ENCODE measurements at regions not wholly inside any gene's neighbourhood (a gene's known extent, or its start where the extent isn't known, plus 50 kb on each side); places are given as distances from the start of the nearest gene placed in this dataset.

GRCh38 chr17:74146196-74146595, 57.3 kb upstream of the RPL38 start:
- Histone ChIP-seq H3K36me3 (ENCODE audit: control insufficient read depth in 2 of 3, insufficient read depth in 3 of 3, low read length in 3 of 3) (no peaks in the 10 kb centered on the region), H3K4me3 (ENCODE audit: low read length) (no peak overlapping the region), H3K27me3 (ENCODE audit: control insufficient read depth in 2 of 2, insufficient read depth in 2 of 2, low read length in 2 of 2) (no peaks in the 10 kb centered on the region), H3K27ac (ENCODE audit: low read depth, low read length) (no peak overlapping the region), H3K4me1 (ENCODE audit: control insufficient read depth in 2 of 2, insufficient read depth in 2 of 2, low read length in 2 of 2) (no peaks in the 10 kb centered on the region), H3K9me3 (ENCODE audit: control insufficient read depth in 2 of 3, low read length in 3 of 3) (peaks cover 0 to 19% (median 5%) of the 10 kb centered on the region in 3 experiments)
- peaks cover 0 to 11% (median 7%) of the 10 kb centered on the region in 5 donors for H3K36me3 Mint-ChIP-seq
- no peak overlapping the region for H3K4me3 Mint-ChIP-seq
- H3K9me3 Mint-ChIP-seq: peaks cover 7 to 52% (median 25%) of the 10 kb centered on the region in 11 donors
- peaks cover 4 to 32% (median 16%) of the 10 kb centered on the region in 5 donors for H3K27me3 Mint-ChIP-seq
- POLR2A ChIA-PET: no interaction called here
- ATAC-seq (no peak), DNase-seq (no peak)
- CTCF ChIA-PET: no interaction called here
- intact Hi-C loops (cut with micrococcal nuclease): no loop called here
- H3K4me1 Mint-ChIP-seq: peaks cover 0 to 1% (median 0%) of the 10 kb centered on the region in 7 donors
- H3K27ac Mint-ChIP-seq: no peak overlapping the region

- peaks cover 7 to 41% (median 21%) of the 10 kb centered on the region in 11 donors for H3K9me3 Mint-ChIP-seq
- Histone ChIP-seq H3K27ac (ENCODE audit: low read depth, low read length) (no peak overlapping the region), H3K27me3 (ENCODE audit: control insufficient read depth in 2 of 2, insufficient read depth in 2 of 2, low read length in 2 of 2) (no peaks in the 10 kb centered on the region), H3K36me3 (ENCODE audit: control insufficient read depth in 2 of 3, insufficient read depth in 3 of 3, low read length in 3 of 3) (no peaks in the 10 kb centered on the region), H3K9me3 (ENCODE audit: control insufficient read depth in 2 of 3, low read length in 3 of 3) (peaks cover 0 to 17% (median 5%) of the 10 kb centered on the region in 3 experiments), H3K4me1 (ENCODE audit: control insufficient read depth in 2 of 2, insufficient read depth in 2 of 2, low read length in 2 of 2) (no peaks in the 10 kb centered on the region), H3K4me3 (ENCODE audit: low read length) (no peak overlapping the region)
- ATAC-seq (no peak), DNase-seq (no peak)
- ChIA-PET POLR2A (no interaction called here), CTCF (no interaction called here)
- no peak overlapping the region for H3K4me3 Mint-ChIP-seq
- H3K4me1 Mint-ChIP-seq: peaks cover 0 to 1% (median 0%) of the 10 kb centered on the region in 7 donors
- no peak overlapping the region for H3K27ac Mint-ChIP-seq
- H3K27me3 Mint-ChIP-seq: peaks cover 4 to 33% (median 16%) of the 10 kb centered on the region in 5 donors
- intact Hi-C loops (cut with micrococcal nuclease): no loop called here
- H3K36me3 Mint-ChIP-seq: peaks cover 0 to 8% (median 7%) of the 10 kb centered on the region in 5 donors
Observed at GRCh38 chr17:74147056-74147835, 56.2 kb upstream of the RPL38 start.

- H3K36me3 Mint-ChIP-seq: peaks cover 0 to 7% (median 3%) of the 10 kb centered on the region in 5 donors
- POLR2A ChIA-PET: no interaction called here
- H3K9me3 Mint-ChIP-seq: peaks cover 7 to 34% (median 15%) of the 10 kb centered on the region in 11 donors
- H3K27me3 ChIP-seq (ENCODE audit: control insufficient read depth in 2 of 2, insufficient read depth in 2 of 2, low read length in 2 of 2): no peaks in the 10 kb centered on the region
- DNase-seq: no peak
- no peak overlapping the region for H3K27ac ChIP-seq (ENCODE audit: low read depth, low read length)
- H3K4me3 ChIP-seq (ENCODE audit: low read length): no peak overlapping the region
- peaks cover 0 to 10% (median 5%) of the 10 kb centered on the region in 3 experiments for H3K9me3 ChIP-seq (ENCODE audit: control insufficient read depth in 2 of 3, low read length in 3 of 3)
- H3K4me1 Mint-ChIP-seq: peaks cover 0 to 1% (median 0%) of the 10 kb centered on the region in 7 donors
- H3K36me3 ChIP-seq (ENCODE audit: control insufficient read depth in 2 of 3, insufficient read depth in 3 of 3, low read length in 3 of 3): no peaks in the 10 kb centered on the region
- intact Hi-C loops (cut with micrococcal nuclease): no loop called here
- no peak overlapping the region for H3K4me3 Mint-ChIP-seq
- no peak for ATAC-seq
- CTCF ChIA-PET: no interaction called here
- H3K4me1 ChIP-seq (ENCODE audit: control insufficient read depth in 2 of 2, insufficient read depth in 2 of 2, low read length in 2 of 2): no peaks in the 10 kb centered on the region
- H3K27me3 Mint-ChIP-seq: peaks cover 4 to 33% (median 16%) of the 10 kb centered on the region in 5 donors
- no peak overlapping the region for H3K27ac Mint-ChIP-seq
Observed at GRCh38 chr17:74147966-74148365, 55.5 kb upstream of the RPL38 start.

GRCh38 chr17:74148446-74148845, 55.0 kb upstream of the RPL38 start:
- Mint-ChIP-seq H3K36me3 (peaks cover 0 to 4% (median 1%) of the 10 kb centered on the region in 5 donors), H3K9me3 (peaks cover 5 to 29% (median 12%) of the 10 kb centered on the region in 11 donors), H3K4me3 (no peak overlapping the region), H3K27me3 (peaks cover 4 to 33% (median 16%) of the 10 kb centered on the region in 5 donors), H3K4me1 (peaks cover 0 to 1% (median 0%) of the 10 kb centered on the region in 7 donors), H3K27ac (no peak overlapping the region)
- H3K27ac ChIP-seq (ENCODE audit: low read depth, low read length): no peak overlapping the region
- ATAC-seq (no peak), DNase-seq (no peak)
- H3K9me3 ChIP-seq (ENCODE audit: control insufficient read depth in 2 of 3, low read length in 3 of 3): peaks cover 0 to 6% (median 4%) of the 10 kb centered on the region in 3 experiments
- no peaks in the 10 kb centered on the region for H3K27me3 ChIP-seq (ENCODE audit: control insufficient read depth in 2 of 2, insufficient read depth in 2 of 2, low read length in 2 of 2)
- no peak overlapping the region for H3K4me3 ChIP-seq (ENCODE audit: low read length)
- no peaks in the 10 kb centered on the region for H3K36me3 ChIP-seq (ENCODE audit: control insufficient read depth in 2 of 3, insufficient read depth in 3 of 3, low read length in 3 of 3)
- CTCF ChIA-PET: no interaction called here
- intact Hi-C loops (cut with micrococcal nuclease): no loop called here
- POLR2A ChIA-PET: no interaction called here
- no peaks in the 10 kb centered on the region for H3K4me1 ChIP-seq (ENCODE audit: control insufficient read depth in 2 of 2, insufficient read depth in 2 of 2, low read length in 2 of 2)

GRCh38 chr17:74148901-74149596, 54.4 kb upstream of the RPL38 start:
- Mint-ChIP-seq H3K27ac (no peak overlapping the region), H3K27me3 (peaks cover 4 to 33% (median 16%) of the 10 kb centered on the region in 5 donors), H3K9me3 (peaks cover under 1 to 23% (median 6%) of the 10 kb centered on the region in 11 donors), H3K4me3 (no peak overlapping the region), H3K36me3 (peaks cover 0 to 3% (median 0%) of the 10 kb centered on the region in 5 donors), H3K4me1 (peaks cover 0 to 1% (median 0%) of the 10 kb centered on the region in 7 donors)
- CTCF ChIA-PET: no interaction called here
- Histone ChIP-seq H3K9me3 (ENCODE audit: control insufficient read depth in 2 of 3, low read length in 3 of 3) (peaks cover 0 to under 1% (median 0%) of the 10 kb centered on the region in 3 experiments), H3K27me3 (ENCODE audit: control insufficient read depth in 2 of 2, insufficient read depth in 2 of 2, low read length in 2 of 2) (no peaks in the 10 kb centered on the region), H3K4me1 (ENCODE audit: control insufficient read depth in 2 of 2, insufficient read depth in 2 of 2, low read length in 2 of 2) (no peaks in the 10 kb centered on the region), H3K36me3 (ENCODE audit: control insufficient read depth in 2 of 3, insufficient read depth in 3 of 3, low read length in 3 of 3) (no peaks in the 10 kb centered on the region), H3K4me3 (ENCODE audit: low read length) (no peak overlapping the region), H3K27ac (ENCODE audit: low read depth, low read length) (no peak overlapping the region)
- POLR2A ChIA-PET: no interaction called here
- no peak for ATAC-seq
- intact Hi-C loops (cut with micrococcal nuclease): no loop called here
- no peak for DNase-seq

GRCh38 chr17:74149597-74150427, 53.7 kb upstream of the RPL38 start:
- Histone ChIP-seq H3K4me3 (ENCODE audit: low read length) (no peak overlapping the region), H3K9me3 (ENCODE audit: control insufficient read depth in 2 of 3, low read length in 3 of 3) (no peaks in the 10 kb centered on the region), H3K36me3 (ENCODE audit: control insufficient read depth in 2 of 3, insufficient read depth in 3 of 3, low read length in 3 of 3) (no peaks in the 10 kb centered on the region), H3K4me1 (ENCODE audit: control insufficient read depth in 2 of 2, insufficient read depth in 2 of 2, low read length in 2 of 2) (no peaks in the 10 kb centered on the region), H3K27me3 (ENCODE audit: control insufficient read depth in 2 of 2, insufficient read depth in 2 of 2, low read length in 2 of 2) (no peaks in the 10 kb centered on the region), H3K27ac (ENCODE audit: low read depth, low read length) (no peak overlapping the region)
- Mint-ChIP-seq H3K27ac (no peak overlapping the region), H3K4me3 (no peak overlapping the region), H3K4me1 (peaks cover 0 to 1% (median 0%) of the 10 kb centered on the region in 7 donors), H3K36me3 (peaks cover 0 to 3% (median 0%) of the 10 kb centered on the region in 5 donors), H3K9me3 (peaks cover 0 to 15% (median 0%) of the 10 kb centered on the region in 11 donors), H3K27me3 (peaks cover 4 to 39% (median 16%) of the 10 kb centered on the region in 5 donors)
- ATAC-seq (no peak), DNase-seq (no peak)
- intact Hi-C loops (cut with micrococcal nuclease): no loop called here
- CTCF ChIA-PET: no interaction called here
- POLR2A ChIA-PET: no interaction called here
